Type B pancreatic cell (in vitro differentiated cells): ENCODE measurements at regions not wholly inside any gene's neighbourhood (a gene's known extent, or its start where the extent isn't known, plus 50 kb on each side); places are given as distances from the start of the nearest gene placed in this dataset.

Experiments used
- DNase-seq: peaks from one replicate; pipeline ENCODE4 v3.0.0; 2021; ENCODE audit warnings: mixed read lengths; ENCODE audit not compliant: unreplicated experiment; ENCODE audit errors: extremely low spot score
- H3K27ac Mint-ChIP-seq: 2 replicates; pipeline ENCODE4 v1.8.0; 2021; ENCODE audit warnings: mild to moderate bottlenecking, mixed read lengths
- H3K27me3 Mint-ChIP-seq: 2 replicates; pipeline ENCODE4 v1.8.0; 2021; ENCODE audit warnings: mixed read lengths
- H3K36me3 Mint-ChIP-seq: 2 replicates; pipeline ENCODE4 v1.8.0; 2021; ENCODE audit warnings: mixed read lengths
- H3K4me1 Mint-ChIP-seq: one replicate; pipeline ENCODE4 v1.8.0; 2021; ENCODE audit warnings: mixed read lengths; ENCODE audit not compliant: unreplicated experiment
- H3K4me3 Mint-ChIP-seq: 2 replicates; pipeline ENCODE4 v1.8.0; 2021; ENCODE audit warnings: mild to moderate bottlenecking, mixed read lengths
- H3K9me3 Mint-ChIP-seq: 2 replicates; pipeline ENCODE4 v1.8.0; 2021; ENCODE audit warnings: mixed read lengths
- TF ChIP-seq, protein P1 (sequence below): fragments of 200-600 bp; sonication (generic); conservative IDR thresholded peaks from 2 replicates; pipeline ENCODE4 v1.5.0; 2021; ENCODE audit warnings: antibody characterized with exemption, mild to moderate bottlenecking

DNA sequence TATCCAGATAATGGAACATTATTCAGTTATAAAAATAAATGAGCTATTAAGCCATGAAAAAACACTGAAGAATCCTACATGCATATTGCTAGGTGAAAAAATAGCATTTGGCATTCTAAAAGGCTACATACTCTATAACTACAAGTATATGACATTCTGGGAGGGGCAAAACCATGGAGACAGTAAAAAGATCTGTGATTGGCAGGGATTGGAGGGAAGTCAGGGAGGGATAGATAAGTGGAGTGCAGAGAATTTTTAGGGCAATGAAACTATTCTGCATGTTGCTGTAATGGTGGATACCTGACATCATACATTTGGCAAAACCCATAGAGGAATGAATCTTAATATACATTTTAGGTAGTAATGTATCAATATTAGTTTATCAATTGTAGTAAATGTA lies 63.1 kb upstream of the SLC38A2 start:
- Mint-ChIP-seq H3K4me3 (no peak overlapping the region), H3K9me3 (no peaks in the 10 kb centered on the region), H3K36me3 (no peaks in the 10 kb centered on the region), H3K27ac (no peak overlapping the region), H3K4me1 (peaks cover 15% of the 10 kb centered on the region), H3K27me3 (no peaks in the 10 kb centered on the region)
- TF ChIP-seq, protein P1, sequence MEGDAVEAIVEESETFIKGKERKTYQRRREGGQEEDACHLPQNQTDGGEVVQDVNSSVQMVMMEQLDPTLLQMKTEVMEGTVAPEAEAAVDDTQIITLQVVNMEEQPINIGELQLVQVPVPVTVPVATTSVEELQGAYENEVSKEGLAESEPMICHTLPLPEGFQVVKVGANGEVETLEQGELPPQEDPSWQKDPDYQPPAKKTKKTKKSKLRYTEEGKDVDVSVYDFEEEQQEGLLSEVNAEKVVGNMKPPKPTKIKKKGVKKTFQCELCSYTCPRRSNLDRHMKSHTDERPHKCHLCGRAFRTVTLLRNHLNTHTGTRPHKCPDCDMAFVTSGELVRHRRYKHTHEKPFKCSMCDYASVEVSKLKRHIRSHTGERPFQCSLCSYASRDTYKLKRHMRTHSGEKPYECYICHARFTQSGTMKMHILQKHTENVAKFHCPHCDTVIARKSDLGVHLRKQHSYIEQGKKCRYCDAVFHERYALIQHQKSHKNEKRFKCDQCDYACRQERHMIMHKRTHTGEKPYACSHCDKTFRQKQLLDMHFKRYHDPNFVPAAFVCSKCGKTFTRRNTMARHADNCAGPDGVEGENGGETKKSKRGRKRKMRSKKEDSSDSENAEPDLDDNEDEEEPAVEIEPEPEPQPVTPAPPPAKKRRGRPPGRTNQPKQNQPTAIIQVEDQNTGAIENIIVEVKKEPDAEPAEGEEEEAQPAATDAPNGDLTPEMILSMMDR: no peak
- DNase-seq: no peak

- DNase-seq: no peak
Measured at GRCh38 chr12:46435029-46435428, 62.5 kb upstream of the SLC38A2 start.

DNA sequence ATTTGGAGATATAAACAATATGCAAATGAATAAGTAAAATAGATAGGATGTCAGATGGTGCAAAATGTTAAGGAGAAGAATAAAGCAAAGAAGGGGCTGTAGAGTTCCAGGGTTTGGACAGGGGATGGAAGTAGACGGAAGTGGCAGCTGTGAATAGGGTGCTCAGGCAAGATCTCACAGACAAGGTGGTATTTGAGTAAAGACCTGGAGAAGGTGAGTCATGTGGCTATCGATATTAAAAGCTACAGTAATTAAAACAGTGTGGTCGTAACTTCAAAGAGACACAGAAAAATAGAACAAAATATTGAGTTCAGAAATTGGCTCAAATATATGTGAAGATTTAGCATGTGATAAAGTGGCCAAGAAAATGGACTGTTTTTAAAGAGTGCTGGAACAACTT lies 61.3 kb upstream of the SLC38A2 start:
- H3K9me3 Mint-ChIP-seq: no peaks in the 10 kb centered on the region
- H3K4me3 Mint-ChIP-seq: no peak overlapping the region
- no peak for DNase-seq
- H3K36me3 Mint-ChIP-seq: no peaks in the 10 kb centered on the region
- TF ChIP-seq, protein P1: no peak
- H3K4me1 Mint-ChIP-seq: peaks cover 27% of the 10 kb centered on the region
- H3K27me3 Mint-ChIP-seq: no peaks in the 10 kb centered on the region
- H3K27ac Mint-ChIP-seq: no peak overlapping the region

More at GRCh38 chr12:46435029-46435428, 62.5 kb upstream of the SLC38A2 start:
- Mint-ChIP-seq H3K27me3 (no peaks in the 10 kb centered on the region), H3K4me3 (no peak overlapping the region), H3K4me1 (peaks cover 20% of the 10 kb centered on the region), H3K27ac (no peak overlapping the region), H3K36me3 (no peaks in the 10 kb centered on the region), H3K9me3 (no peaks in the 10 kb centered on the region)
- TF ChIP-seq, protein P1: no peak

DNA sequence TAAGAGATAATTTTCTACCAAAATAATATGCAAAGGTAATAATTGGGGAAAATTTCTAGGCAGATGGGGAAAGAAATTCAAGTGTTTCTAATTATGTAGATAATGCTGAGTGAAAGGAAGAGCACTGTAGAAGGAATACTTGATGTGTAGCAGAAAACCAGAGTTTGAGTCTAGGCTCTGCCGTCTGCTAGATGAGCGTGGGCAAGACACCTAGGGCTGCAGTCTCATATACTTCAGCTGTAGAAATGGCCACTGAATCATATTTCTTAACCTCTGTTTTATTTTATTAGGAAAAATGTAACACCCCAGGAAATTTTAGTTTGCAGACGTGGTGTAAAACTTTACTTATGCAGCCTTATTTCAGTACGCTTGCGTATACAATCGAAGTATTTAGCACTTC lies 59.8 kb upstream of the SLC38A2 start:
- Mint-ChIP-seq H3K4me1 (peaks cover 23% of the 10 kb centered on the region), H3K36me3 (peaks cover 3% of the 10 kb centered on the region), H3K9me3 (peaks cover 3% of the 10 kb centered on the region), H3K27ac (peak overlapping the region; percentile 32), H3K27me3 (no peaks in the 10 kb centered on the region), H3K4me3 (no peak overlapping the region)
- TF ChIP-seq, protein P1: no peak
- DNase-seq: no peak

- H3K4me3 Mint-ChIP-seq: peak overlapping the region; percentile 43
- H3K27ac Mint-ChIP-seq: peak overlapping the region; percentile 94
- peaks cover 23% of the 10 kb centered on the region for H3K4me1 Mint-ChIP-seq
- no peak for DNase-seq
- peaks cover 3% of the 10 kb centered on the region for H3K36me3 Mint-ChIP-seq
- TF ChIP-seq, protein P1: no peak
- peaks cover 8% of the 10 kb centered on the region for H3K9me3 Mint-ChIP-seq
- no peaks in the 10 kb centered on the region for H3K27me3 Mint-ChIP-seq
Measured at GRCh38 chr12:46430340-46430948, 57.9 kb upstream of the SLC38A2 start.
